GM21786 (cell line): ENCODE measurements at regions not wholly inside any gene's neighbourhood (a gene's known extent, or its start where the extent isn't known, plus 50 kb on each side); places are given as distances from the start of the nearest gene placed in this dataset.

Source experiments
- ATAC-seq: cut with Tn5 transposase; IDR thresholded peaks from one replicate; pipeline ENCODE4 v1.9.1; 2021; ENCODE audit not compliant: unreplicated experiment

GRCh38 chr15:39359771-39360170 is 221.1 kb upstream of the THBS1 start:
- no peak for ATAC-seq

GRCh38 chr15:39360452-39360851 is 220.4 kb upstream of the THBS1 start:
- no peak for ATAC-seq

GRCh38 chr15:39361497-39361896 is 219.4 kb upstream of the THBS1 start:
- no peak for ATAC-seq

- no peak for ATAC-seq
These were observed 217.9 kb upstream of the THBS1 start for GRCh38 chr15:39362821-39363561.

GRCh38 chr15:39363761-39364586 is 216.9 kb upstream of the THBS1 start:
- ATAC-seq, result no peak

GRCh38 chr15:39364721-39365120 is 216.2 kb upstream of the THBS1 start:
- no peak for ATAC-seq

GRCh38 chr15:39365161-39365560 is 215.7 kb upstream of the THBS1 start:
- no peak for ATAC-seq

- no peak for ATAC-seq
These were observed 215.0 kb upstream of the THBS1 start for GRCh38 chr15:39365873-39366272.

GRCh38 chr15:39367596-39367995 is 213.3 kb upstream of the THBS1 start:
- ATAC-seq, result no peak

GRCh38 chr15:39369768-39370167 is 211.1 kb upstream of the THBS1 start:
- ATAC-seq, result no peak

- no peak for ATAC-seq
These were observed 204.4 kb upstream of the THBS1 start for GRCh38 chr15:39376371-39376909.

GRCh38 chr15:39381517-39381916 is 199.4 kb upstream of the THBS1 start:
- ATAC-seq, result no peak

GRCh38 chr15:39388118-39388517 is 192.8 kb upstream of the THBS1 start:
- no peak for ATAC-seq

- no peak for ATAC-seq
These were observed 189.6 kb upstream of the THBS1 start for GRCh38 chr15:39391230-39391629.

GRCh38 chr15:39392469-39393047 is 188.3 kb upstream of the THBS1 start:
- ATAC-seq, result no peak

GRCh38 chr15:39393575-39394335 is 187.1 kb upstream of the THBS1 start:
- no peak for ATAC-seq

- ATAC-seq, result no peak
These were observed 186.4 kb upstream of the THBS1 start for GRCh38 chr15:39394496-39394895.

GRCh38 chr15:39396979-39397615 is 183.8 kb upstream of the THBS1 start:
- ATAC-seq, result no peak

GRCh38 chr15:39397883-39398282 is 183.0 kb upstream of the THBS1 start:
- no peak for ATAC-seq

- ATAC-seq, result no peak
These were observed 181.3 kb upstream of the THBS1 start for GRCh38 chr15:39399600-39399999.
